ENCODE measurements at regions not wholly inside any gene's neighbourhood (a gene's known extent, or its start where the extent isn't known, plus 50 kb on each side); places are given as distances from the start of the nearest gene placed in this dataset.
"Not testable (repeated sequence)": the region's sequence is repeated elsewhere in the genome, so short reads cannot be mapped to it uniquely, and the experiment has no call there.

DNA sequence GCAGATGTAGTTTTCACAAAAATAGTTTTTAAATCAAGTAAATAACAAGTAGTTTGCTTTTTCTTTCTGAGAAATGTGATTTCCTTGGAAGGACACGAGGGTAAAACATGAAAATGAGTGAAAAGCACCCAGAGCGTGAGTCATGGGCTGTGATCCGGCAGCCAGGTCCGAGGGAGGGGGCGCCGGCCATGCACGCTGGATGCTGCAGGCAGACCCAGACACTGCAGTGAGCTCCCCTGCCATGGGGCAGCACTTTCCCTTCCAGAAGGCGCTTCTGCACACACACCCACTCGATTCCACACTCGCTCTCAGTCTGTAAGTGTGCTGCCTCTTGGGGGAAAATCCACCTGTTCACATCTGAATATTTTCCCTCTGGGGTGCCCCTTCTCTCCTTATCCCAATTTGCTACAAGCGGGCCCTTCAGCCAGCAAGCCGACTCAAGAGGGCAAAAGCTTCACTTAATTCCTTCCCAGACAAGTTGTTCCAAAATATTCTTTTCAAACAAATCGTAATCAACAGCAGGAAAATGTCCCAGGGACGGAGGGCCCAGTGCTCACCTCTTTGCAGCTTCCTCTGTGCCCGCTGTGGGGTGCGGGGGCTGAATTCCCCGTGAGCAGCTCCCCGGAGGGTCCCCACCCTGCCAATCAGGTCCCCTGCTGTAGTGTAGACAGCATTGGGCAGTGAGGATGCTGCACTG, 87.0 kb upstream of the ID2 start:
- DNase-seq: no peak

- no peak for DNase-seq
These were observed 86.4 kb upstream of the ID2 start for GRCh38 chr2:8595428-8595805.

- DNase-seq: no peak
These were observed 85.8 kb upstream of the ID2 start for GRCh38 chr2:8595811-8596600.

- DNase-seq: no peak
These were observed 84.8 kb upstream of the ID2 start for GRCh38 chr2:8597094-8597493.

DNA sequence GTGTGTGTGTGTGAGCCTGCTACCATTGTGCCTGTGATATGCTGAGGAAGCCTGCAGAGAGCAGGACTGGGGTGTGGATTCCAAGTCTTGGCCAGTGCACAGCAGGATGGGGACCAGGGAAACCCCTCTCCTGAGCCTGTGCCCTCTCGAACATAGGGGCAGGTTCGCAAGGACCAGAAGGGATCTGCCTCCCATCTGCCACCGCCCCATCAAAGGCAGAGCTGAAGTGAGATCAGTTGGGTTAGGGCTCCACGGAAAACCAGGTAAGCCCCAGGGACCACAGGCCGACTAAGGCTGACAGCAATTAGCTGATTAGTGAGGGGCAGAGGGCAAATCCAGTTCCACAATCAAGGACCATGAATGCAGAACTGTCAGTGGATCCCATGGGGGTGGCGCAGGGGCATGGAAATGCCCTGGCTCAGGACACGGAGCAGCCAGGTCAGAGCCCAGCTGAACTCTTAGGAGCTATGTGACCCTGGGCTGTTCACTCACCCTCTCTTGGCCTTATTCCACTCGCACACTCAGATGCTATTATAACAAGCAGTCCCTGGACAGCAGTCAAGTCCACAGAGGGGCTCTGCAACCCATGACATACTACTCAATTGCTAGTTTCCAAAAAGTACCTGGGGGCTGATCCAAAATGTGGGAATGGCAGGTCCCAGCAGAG, 84.2 kb upstream of the ID2 start:
- DNase-seq: no peak

GRCh38 chr2:8598295-8599165, 83.3 kb upstream of the ID2 start:
- no peak for DNase-seq

DNA sequence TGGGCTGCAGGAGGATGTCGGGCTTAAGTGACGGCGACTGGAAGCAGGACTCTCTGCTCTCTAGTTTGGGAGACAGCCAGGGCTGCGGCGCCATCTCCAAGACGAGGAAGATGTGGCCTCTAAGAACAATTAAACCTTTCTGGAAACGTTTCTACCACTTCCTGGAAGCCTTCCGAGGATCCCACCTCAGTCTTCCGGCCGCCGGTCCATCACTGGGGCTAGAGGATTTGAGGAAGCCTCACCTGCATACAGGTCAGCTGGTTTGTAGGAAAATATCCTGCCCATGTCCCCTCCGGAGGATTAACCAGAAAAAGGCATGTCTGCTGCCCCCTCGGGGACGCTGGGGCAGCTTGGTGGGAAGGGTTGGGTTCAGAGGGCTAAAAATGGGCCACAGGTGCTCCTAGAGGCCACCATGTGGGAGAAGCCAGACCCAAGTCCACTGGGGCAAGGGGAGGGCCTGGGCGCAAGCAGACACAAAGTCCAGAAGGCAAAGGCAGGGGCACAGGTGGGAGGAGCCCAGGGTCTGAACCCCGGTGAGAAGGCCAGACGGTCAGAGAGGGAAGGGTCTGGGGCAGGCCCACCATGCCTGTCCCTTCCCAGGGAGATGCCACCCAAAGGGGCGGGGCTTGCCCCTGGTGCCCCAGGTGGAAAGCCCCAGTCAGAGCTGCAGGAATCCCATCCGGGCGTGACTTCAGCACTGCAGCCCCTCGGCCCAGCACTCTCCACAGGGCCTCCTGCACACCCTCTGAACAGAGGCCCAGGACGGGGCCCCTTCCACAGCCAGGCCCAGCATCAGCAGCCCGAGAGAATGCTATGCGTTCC, 82.2 kb upstream of the ID2 start:
- no peak for DNase-seq

GRCh38 chr2:8600456-8600855, 81.4 kb upstream of the ID2 start:
- no peak for DNase-seq

GRCh38 chr2:8602809-8603208, 79.0 kb upstream of the ID2 start:
- no peak for DNase-seq

DNA sequence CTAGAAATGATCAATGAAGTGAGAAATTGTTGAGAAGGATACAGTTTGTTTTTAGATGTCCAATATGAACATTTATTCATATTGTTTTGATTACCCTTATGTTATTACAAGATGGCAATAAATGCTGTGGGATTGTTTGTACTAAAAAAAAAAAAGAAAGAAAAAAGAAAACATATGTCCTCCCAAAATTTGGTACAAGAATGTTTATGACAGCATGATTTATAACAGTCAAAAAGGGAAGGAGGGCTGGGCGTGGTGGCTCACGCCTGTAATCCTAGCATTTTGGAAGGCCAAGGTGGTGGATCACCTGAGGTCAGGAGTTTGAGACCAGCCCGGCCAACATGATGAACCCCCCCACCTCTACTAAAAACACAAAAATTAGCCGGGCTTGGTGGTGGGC, 78.5 kb upstream of the ID2 start:
- DNase-seq: not testable (repeated sequence)

DNA sequence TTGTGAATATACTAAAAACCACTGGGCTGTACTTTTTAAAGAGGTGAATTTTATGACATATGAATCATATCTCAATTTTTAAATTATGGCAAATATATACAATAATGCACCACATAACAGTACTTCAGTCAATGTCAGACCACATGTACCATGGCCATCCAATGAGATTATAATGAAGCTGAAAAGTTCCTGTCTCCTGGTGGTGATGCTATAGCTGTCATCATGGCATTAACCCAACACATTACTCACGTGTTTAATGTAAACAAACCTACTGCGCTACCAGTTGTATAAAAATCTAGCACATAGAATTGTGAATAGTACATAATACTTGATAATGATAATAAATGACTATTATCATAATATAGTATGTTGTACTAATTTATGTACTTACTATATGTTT, 77.6 kb upstream of the ID2 start:
- no peak for DNase-seq

GRCh38 chr2:8605351-8606065, 76.3 kb upstream of the ID2 start:
- DNase-seq: no peak

GRCh38 chr2:8606226-8606625, 75.6 kb upstream of the ID2 start:
- DNase-seq: no peak

GRCh38 chr2:8606649-8607550, 75.0 kb upstream of the ID2 start:
- no peak for DNase-seq

- no peak for DNase-seq
These were observed 74.2 kb upstream of the ID2 start for GRCh38 chr2:8607606-8608005.

- DNase-seq: no peak
These were observed 73.4 kb upstream of the ID2 start for GRCh38 chr2:8608411-8608954.

- no peak for DNase-seq
These were observed 72.5 kb upstream of the ID2 start for GRCh38 chr2:8609357-8609811.

- DNase-seq: not testable (repeated sequence)
These were observed 71.1 kb upstream of the ID2 start for GRCh38 chr2:8610775-8611174.

DNA sequence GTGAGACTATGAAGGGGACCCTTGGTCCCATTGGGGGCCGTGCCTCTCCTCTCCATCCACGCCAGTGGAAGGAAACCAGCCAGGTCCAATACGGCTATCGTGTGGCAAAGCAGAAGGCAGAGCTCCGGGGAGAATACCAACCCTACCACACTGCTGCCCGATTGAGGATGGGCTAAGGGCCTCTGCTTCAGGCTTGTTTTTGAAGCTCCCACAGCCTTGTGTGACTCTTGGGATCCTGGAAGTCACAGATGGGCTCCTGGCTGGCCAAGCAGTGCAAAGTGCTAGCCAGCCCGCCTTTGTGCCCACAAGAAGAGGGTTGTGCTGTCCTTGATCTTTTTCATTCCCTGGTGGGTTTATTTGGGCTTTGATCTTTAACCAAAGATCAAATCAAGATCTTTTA, 70.6 kb upstream of the ID2 start:
- DNase-seq: no peak

DNA sequence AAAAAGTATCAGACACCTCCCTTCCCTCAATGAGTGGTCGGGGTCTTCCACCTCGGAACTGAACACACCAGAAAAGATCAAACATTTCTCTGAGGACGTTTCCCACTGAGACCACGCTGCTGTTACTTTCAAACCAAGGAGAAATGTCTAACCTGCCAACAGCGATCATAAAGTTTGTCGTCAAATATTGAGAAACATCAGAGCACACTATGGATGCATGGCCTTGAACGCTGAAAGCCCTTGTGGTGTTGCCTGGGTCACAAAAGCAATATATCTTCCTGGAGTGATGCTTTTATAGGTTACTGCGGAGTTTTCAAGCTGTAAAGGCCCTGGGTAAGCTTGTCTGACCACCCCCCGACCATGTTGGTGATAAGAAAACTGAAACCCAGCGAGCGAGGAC, 70.2 kb upstream of the ID2 start:
- no peak for DNase-seq

Data from NCI-H187 treated with DMSO at 0.1 percent for 48 hours (cell line).